Heart right ventricle (tissue), 16 donors: ENCODE measurements at regions not wholly inside any gene's neighbourhood (a gene's known extent, or its start where the extent isn't known, plus 50 kb on each side); places are given as distances from the start of the nearest gene placed in this dataset.

Source experiments
- ATAC-seq, 8 donors: fragments of 200-7000 bp; cut with Tn5 transposase; one replicate each; pipeline ENCODE4 v1.9.1; 2020; ENCODE audit warnings: mild to moderate bottlenecking in 8 of 8, moderate library complexity in 8 of 8, moderate number of reproducible peaks in 1 of 8
- DNase-seq, 2 donors: peaks; one replicate each; pipeline ENCODE4 v3.0.0-alpha.2; 2020
- H3K27ac ChIP-seq, 10 donors: fragments of 200-600 bp; sonication (generic) in 2 of 10; one replicate each; pipeline versions ENCODE4 v1.5.0 to v1.8.0; 2020 to 2022; ENCODE audit warnings: mild to moderate bottlenecking in 3 of 10
- H3K27me3 ChIP-seq, 7 donors: fragments of 200-600 bp; one replicate each; pipeline ENCODE4 v1.8.0; 2021 to 2022; ENCODE audit warnings: mild to moderate bottlenecking in 2 of 7
- H3K36me3 ChIP-seq, 9 donors: fragments of 200-600 bp; sonication (generic) in 1 of 9; one replicate each; pipeline versions ENCODE4 v1.5.0 to v1.8.0; 2020 to 2022; ENCODE audit warnings: mild to moderate bottlenecking in 2 of 9
- H3K4me1 ChIP-seq, 9 donors: fragments of 200-600 bp; sonication (generic) in 1 of 9; one replicate each; pipeline versions ENCODE4 v1.5.0 to v1.8.0; 2020 to 2022; ENCODE audit warnings: mild to moderate bottlenecking in 4 of 9
- H3K4me3 ChIP-seq, 10 donors: fragments of 200-600 bp; sonication (generic) in 2 of 10; one replicate each; pipeline versions ENCODE4 v1.5.0 to v1.8.0; 2020 to 2022; ENCODE audit warnings: mild to moderate bottlenecking in 7 of 10, moderate library complexity in 2 of 10
- H3K9me3 ChIP-seq, 11 donors: fragments of 200-600 bp in 10 of 11; sonication (generic) in 2 of 11; one replicate each; pipeline versions ENCODE4 v1.5.0 to v1.8.0; 2013 to 2022; ENCODE audit warnings: mild to moderate bottlenecking in 2 of 11, control low read depth in 1 of 11, moderate library complexity in 1 of 11
- WGBS, 2 donors: extraction: QIAGEN DNeasy Blood & Tissue Kit; methylation state at CpG; one replicate each; pipeline ENCODE4 v1.1.7; 2013; ENCODE audit warnings: inconsistent platforms in 1 of 2; 5-methylcytosine and 5-hydroxymethylcytosine counted together
- intact Hi-C, 10 donors: fragments of 100-400 bp; cut with DNase I; formaldehyde crosslinking; loops; one replicate each; pipeline versions ENCODE4 v1.11.1 to v1.14.2; 2022
- TF ChIP-seq, protein P1 (sequence below), 9 donors: fragments of 200-600 bp; sonication (generic) in 2 of 9; IDR thresholded peaks; one replicate each; pipeline versions ENCODE4 v1.5.0 to v1.8.0; 2021 to 2022; ENCODE audit warnings: antibody characterized with exemption in 9 of 9, mild to moderate bottlenecking in 5 of 9, moderate library complexity in 1 of 9
- donor health status: Arrhythmogenic right ventricular cardiomyopathy.
- donor health status: ischemic (EF 13 %, LVEDD 7.1; RV severe dilation, severe dysfunction).
- donor health status: healthy with polysubstance abuse.
- donor health status: DM: no; HTN: yes; CAD: no.
- donor health status: DM: no; HTN: no; CAD: no.
- donor health status: ischemic (EF 25% LVEDD 6.9; RV normal size, moderate dysfunction).
- donor health status: ischemic (EF 25% LVEDD 5.7; RV mildly dilated, moderate dysfunction).
- donor health status: healthy.
- donor health status: DM: yes; HTN: yes; CAD: no.
- donor health status: Ischemic cardiomyopathy.
- donor health status: ischemic (EF 35%, LVEDD 5.7; RV mildly dilated, moderate dysfunction).
- donor health status: nonischemic (EF 11% LVEDD 7.7; RV severe dilation, severe dysfunction).
- donor health status: DM: yes; HTN: yes; CAD: no.
- donor health status: PGD.
- donor health status: ischemic (EF 29% LVEDD 5.4; RV normal size, mild dysfunction).
- donor health status: nonischemic (EF 23%, LVEDD 6.1; RV moderate dilation, normal function).

- 64 to 78% methylated on average over 2 of the region's 2 CpGs for WGBS, 2 donors
- intact Hi-C loops: no loop called here
Observed at GRCh38 chr15:37370941-37371340, 270.6 kb upstream of the MEIS2 start.

DNA sequence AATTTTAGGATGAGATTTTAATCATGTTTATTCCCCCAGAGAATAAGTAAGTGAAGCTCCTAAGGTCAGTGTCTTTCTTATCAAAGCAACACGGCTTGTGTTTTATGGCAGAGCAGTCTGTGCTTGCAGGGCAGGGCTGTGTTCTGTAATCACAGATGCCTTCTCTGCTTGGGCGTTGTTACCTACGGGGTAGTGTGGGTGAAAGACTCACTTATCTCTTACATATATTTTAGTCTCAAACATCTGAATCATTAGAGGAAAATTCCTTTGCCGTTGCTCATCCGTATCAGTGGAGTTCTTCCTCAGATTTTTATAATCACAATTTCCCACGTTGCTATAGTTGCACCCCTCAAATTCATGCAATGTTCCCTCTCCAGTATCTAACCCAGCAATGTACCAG is 271.7 kb upstream of the MEIS2 start:
- WGBS, 2 donors: 22 to 27% methylated on average over 6 of the region's 6 CpGs
- DNase-seq (no peak), ATAC-seq (no peak)

More at GRCh38 chr15:37370941-37371340, 270.6 kb upstream of the MEIS2 start:
- H3K9me3 ChIP-seq: peaks cover 0 to 8% (median 0%) of the 10 kb centered on the region in 11 donors
- TF ChIP-seq, protein P1, sequence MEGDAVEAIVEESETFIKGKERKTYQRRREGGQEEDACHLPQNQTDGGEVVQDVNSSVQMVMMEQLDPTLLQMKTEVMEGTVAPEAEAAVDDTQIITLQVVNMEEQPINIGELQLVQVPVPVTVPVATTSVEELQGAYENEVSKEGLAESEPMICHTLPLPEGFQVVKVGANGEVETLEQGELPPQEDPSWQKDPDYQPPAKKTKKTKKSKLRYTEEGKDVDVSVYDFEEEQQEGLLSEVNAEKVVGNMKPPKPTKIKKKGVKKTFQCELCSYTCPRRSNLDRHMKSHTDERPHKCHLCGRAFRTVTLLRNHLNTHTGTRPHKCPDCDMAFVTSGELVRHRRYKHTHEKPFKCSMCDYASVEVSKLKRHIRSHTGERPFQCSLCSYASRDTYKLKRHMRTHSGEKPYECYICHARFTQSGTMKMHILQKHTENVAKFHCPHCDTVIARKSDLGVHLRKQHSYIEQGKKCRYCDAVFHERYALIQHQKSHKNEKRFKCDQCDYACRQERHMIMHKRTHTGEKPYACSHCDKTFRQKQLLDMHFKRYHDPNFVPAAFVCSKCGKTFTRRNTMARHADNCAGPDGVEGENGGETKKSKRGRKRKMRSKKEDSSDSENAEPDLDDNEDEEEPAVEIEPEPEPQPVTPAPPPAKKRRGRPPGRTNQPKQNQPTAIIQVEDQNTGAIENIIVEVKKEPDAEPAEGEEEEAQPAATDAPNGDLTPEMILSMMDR (IDR thresholded peaks at IDR 0.05): no peak
- no peak overlapping the region for H3K27ac ChIP-seq
- H3K27me3 ChIP-seq: no peaks in the 10 kb centered on the region
- ATAC-seq (no peak), DNase-seq (no peak)
- no peaks in the 10 kb centered on the region for H3K36me3 ChIP-seq
- H3K4me1 ChIP-seq: no peaks in the 10 kb centered on the region
- H3K4me3 ChIP-seq: no peak overlapping the region

GRCh38 chr15:37375519-37375918 is 275.2 kb upstream of the MEIS2 start:
- WGBS, 2 donors: 42 to 50% methylated on average over 3 of the region's 3 CpGs
- no peak for ATAC-seq
- Histone ChIP-seq H3K4me1 (no peaks in the 10 kb centered on the region), H3K4me3 (no peak overlapping the region), H3K36me3 (no peaks in the 10 kb centered on the region), H3K27ac (no peak overlapping the region), H3K27me3 (no peaks in the 10 kb centered on the region), H3K9me3 (peaks cover 0 to 15% (median 0%) of the 10 kb centered on the region in 11 donors)
- intact Hi-C loops: no loop called here
- TF ChIP-seq, protein P1 (IDR thresholded peaks at IDR 0.05): no peak
- no peak for DNase-seq

More for the DNA sequence above, 271.7 kb upstream of the MEIS2 start:
- H3K4me1 ChIP-seq: no peaks in the 10 kb centered on the region
- intact Hi-C loops: no loop called here
- no peaks in the 10 kb centered on the region for H3K36me3 ChIP-seq
- peaks cover 0 to 8% (median 0%) of the 10 kb centered on the region in 11 donors for H3K9me3 ChIP-seq
- TF ChIP-seq, protein P1 (IDR thresholded peaks at IDR 0.05): no peak
- no peak overlapping the region for H3K4me3 ChIP-seq
- no peak overlapping the region for H3K27ac ChIP-seq
- H3K27me3 ChIP-seq: no peaks in the 10 kb centered on the region

DNA sequence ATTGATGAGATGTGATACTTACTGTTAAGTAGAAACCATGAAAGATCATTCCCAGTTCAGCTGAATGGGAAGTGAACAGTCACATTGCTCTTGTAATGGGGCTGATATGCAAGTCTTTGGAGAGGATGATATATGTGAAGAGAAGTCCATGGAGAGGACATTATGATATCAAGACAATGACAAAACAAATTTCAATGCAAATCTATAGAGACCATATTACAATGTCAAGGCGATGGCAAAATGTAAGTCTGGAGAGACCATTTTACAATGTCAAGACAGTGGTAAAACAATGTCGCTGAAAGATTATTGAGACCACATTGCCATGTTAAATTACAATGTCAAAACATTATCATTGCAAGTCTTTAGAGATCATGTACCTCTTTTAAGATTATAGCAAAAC is 277.1 kb upstream of the MEIS2 start:
- Histone ChIP-seq H3K36me3 (no peaks in the 10 kb centered on the region), H3K27me3 (no peaks in the 10 kb centered on the region), H3K27ac (no peak overlapping the region), H3K4me3 (no peak overlapping the region), H3K4me1 (no peaks in the 10 kb centered on the region), H3K9me3 (peaks cover 0 to 18% (median 0%) of the 10 kb centered on the region in 11 donors)
- DNase-seq (no peak), ATAC-seq (no peak)
- TF ChIP-seq, protein P1 (IDR thresholded peaks at IDR 0.05): no peak
- intact Hi-C loops: no loop called here
- 81 to 84% methylated on average over 2 of the region's 2 CpGs for WGBS, 2 donors
